Parathyroid adenoma (tissue), 2 donors: ENCODE measurements at regions not wholly inside any gene's neighbourhood (a gene's known extent, or its start where the extent isn't known, plus 50 kb on each side); places are given as distances from the start of the nearest gene placed in this dataset.

Experiments
- H2AFZ ChIP-seq: fragments of 300-600 bp; sonication (generic); one replicate; pipeline ENCODE4 v1.7.0; 2017; ENCODE audit warnings: antibody characterized with exemption, mild to moderate bottlenecking
- H3K27ac ChIP-seq: fragments of 300-600 bp; sonication (generic); one replicate; pipeline ENCODE4 v1.7.0; 2017
- H3K27me3 ChIP-seq: fragments of 300-600 bp; sonication (generic); one replicate; pipeline ENCODE4 v1.7.0; 2017; ENCODE audit warnings: low read length; ENCODE audit not compliant: control insufficient read depth, insufficient read depth
- H3K36me3 ChIP-seq: fragments of 300-600 bp; sonication (generic); one replicate; pipeline ENCODE4 v1.7.0; 2017; ENCODE audit warnings: low read length; ENCODE audit not compliant: control insufficient read depth, insufficient read depth
- H3K4me1 ChIP-seq: fragments of 300-600 bp; sonication (generic); one replicate; pipeline ENCODE4 v1.7.0; 2017; ENCODE audit warnings: control low read depth
- H3K4me2 ChIP-seq: fragments of 300-600 bp; sonication (generic); one replicate; pipeline ENCODE4 v1.7.0; 2017; ENCODE audit warnings: low read length
- H3K4me3 ChIP-seq: fragments of 300-600 bp; sonication (generic); one replicate; pipeline ENCODE4 v1.7.0; 2017; ENCODE audit warnings: low read depth, low read length
- H3K79me2 ChIP-seq: fragments of 300-600 bp; sonication (generic); one replicate; pipeline ENCODE4 v1.7.0; 2017; ENCODE audit warnings: control low read depth
- H3K9ac ChIP-seq: fragments of 300-600 bp; sonication (generic); one replicate; pipeline ENCODE4 v1.7.0; 2017; ENCODE audit warnings: mild to moderate bottlenecking
- H3K9me3 ChIP-seq: fragments of 300-600 bp; sonication (generic); one replicate; pipeline ENCODE4 v1.7.0; 2017; ENCODE audit warnings: low read length; ENCODE audit not compliant: control insufficient read depth
- TF ChIP-seq, protein P1 (sequence below): fragments of 300-600 bp; sonication (generic); IDR thresholded peaks from one replicate; pipeline ENCODE4 v1.7.0; 2017; ENCODE audit warnings: antibody characterized with exemption, mild to moderate bottlenecking
- donor health status: primary hyperparathyroidism.

DNA sequence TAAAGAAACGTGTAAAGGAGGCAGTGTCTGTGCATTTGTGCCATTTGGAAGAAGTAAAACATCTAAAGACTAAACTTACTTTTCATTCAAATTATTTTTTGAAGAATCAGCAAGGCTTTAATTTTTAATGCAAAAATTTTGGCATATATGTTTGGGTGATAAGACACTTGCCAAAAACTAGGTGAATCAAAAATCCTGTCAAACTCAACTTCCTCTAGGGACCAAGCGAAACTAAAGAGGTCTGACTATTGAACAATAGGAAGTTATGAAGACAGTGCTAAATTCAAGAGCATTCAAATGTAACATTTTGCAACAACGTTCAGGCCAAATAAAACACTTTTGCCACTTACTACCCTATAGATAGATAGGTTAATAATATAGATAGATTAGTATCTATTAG is 306.1 kb downstream of the NOL4 start:
- H3K27me3 ChIP-seq = no peaks in the 10 kb centered on the region
- TF ChIP-seq, protein P1, sequence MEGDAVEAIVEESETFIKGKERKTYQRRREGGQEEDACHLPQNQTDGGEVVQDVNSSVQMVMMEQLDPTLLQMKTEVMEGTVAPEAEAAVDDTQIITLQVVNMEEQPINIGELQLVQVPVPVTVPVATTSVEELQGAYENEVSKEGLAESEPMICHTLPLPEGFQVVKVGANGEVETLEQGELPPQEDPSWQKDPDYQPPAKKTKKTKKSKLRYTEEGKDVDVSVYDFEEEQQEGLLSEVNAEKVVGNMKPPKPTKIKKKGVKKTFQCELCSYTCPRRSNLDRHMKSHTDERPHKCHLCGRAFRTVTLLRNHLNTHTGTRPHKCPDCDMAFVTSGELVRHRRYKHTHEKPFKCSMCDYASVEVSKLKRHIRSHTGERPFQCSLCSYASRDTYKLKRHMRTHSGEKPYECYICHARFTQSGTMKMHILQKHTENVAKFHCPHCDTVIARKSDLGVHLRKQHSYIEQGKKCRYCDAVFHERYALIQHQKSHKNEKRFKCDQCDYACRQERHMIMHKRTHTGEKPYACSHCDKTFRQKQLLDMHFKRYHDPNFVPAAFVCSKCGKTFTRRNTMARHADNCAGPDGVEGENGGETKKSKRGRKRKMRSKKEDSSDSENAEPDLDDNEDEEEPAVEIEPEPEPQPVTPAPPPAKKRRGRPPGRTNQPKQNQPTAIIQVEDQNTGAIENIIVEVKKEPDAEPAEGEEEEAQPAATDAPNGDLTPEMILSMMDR = no peak
- H3K27ac ChIP-seq = no peak overlapping the region
- H3K9ac ChIP-seq = no peak overlapping the region
- no peaks in the 10 kb centered on the region for H3K36me3 ChIP-seq
- H3K4me1 ChIP-seq = no peaks in the 10 kb centered on the region
- H3K9me3 ChIP-seq = no peaks in the 10 kb centered on the region
- H2AFZ ChIP-seq = no peak overlapping the region
- no peak overlapping the region for H3K4me2 ChIP-seq
- H3K79me2 ChIP-seq = no peaks in the 10 kb centered on the region
- no peak overlapping the region for H3K4me3 ChIP-seq

DNA sequence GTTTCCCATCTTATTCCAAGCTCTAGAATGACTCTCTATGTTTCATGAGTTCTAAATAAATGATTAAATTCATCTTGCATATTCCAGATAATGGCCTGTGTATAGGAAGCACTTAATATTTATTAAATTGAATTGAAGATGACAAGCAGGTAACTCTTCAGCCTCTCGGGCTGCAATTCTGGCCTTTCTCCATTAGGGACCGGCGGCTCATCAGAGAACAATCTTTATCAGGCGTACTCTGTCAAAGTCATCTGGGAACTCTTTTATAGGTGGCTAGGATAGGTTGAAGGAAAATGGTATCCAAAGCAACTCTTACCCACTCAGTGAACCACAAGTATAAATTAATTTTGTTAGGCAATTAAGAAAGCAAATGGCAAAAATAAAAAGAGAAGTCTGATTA is 308.5 kb downstream of the NOL4 start:
- H3K27ac ChIP-seq = no peak overlapping the region
- TF ChIP-seq, protein P1 = no peak
- H3K79me2 ChIP-seq = no peaks in the 10 kb centered on the region
- H3K4me2 ChIP-seq = no peak overlapping the region
- H3K9ac ChIP-seq = no peak overlapping the region
- no peaks in the 10 kb centered on the region for H3K4me1 ChIP-seq
- no peak overlapping the region for H3K4me3 ChIP-seq
- no peaks in the 10 kb centered on the region for H3K27me3 ChIP-seq
- H2AFZ ChIP-seq = no peak overlapping the region
- H3K36me3 ChIP-seq = no peaks in the 10 kb centered on the region
- H3K9me3 ChIP-seq = no peaks in the 10 kb centered on the region

DNA sequence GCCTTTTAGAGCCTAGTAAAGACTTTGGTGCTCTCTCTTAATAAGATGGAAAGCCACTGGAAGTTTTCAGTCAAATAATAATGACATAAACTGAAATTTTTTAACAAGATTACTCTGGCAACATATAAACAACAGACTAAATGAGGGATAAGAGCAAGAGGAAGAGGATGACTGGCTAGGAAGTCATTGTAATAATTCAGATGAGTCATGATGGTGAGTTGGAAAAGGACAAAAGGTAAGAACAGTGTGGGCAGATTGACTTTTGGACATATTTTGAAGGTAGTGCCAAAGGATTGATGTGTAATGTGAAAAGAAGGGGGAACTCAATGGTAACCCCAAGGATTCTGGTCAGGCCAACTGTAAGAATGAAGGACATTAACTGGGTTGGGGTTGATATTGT is 310.3 kb downstream of the NOL4 start:
- Histone ChIP-seq H3K4me3 (no peak overlapping the region), H3K27me3 (no peaks in the 10 kb centered on the region), H3K4me1 (no peaks in the 10 kb centered on the region), H3K9ac (no peak overlapping the region), H3K27ac (no peak overlapping the region), H3K4me2 (no peak overlapping the region), H2AFZ (no peak overlapping the region), H3K36me3 (no peaks in the 10 kb centered on the region), H3K9me3 (no peaks in the 10 kb centered on the region), H3K79me2 (no peaks in the 10 kb centered on the region)
- TF ChIP-seq, protein P1 = no peak

DNA sequence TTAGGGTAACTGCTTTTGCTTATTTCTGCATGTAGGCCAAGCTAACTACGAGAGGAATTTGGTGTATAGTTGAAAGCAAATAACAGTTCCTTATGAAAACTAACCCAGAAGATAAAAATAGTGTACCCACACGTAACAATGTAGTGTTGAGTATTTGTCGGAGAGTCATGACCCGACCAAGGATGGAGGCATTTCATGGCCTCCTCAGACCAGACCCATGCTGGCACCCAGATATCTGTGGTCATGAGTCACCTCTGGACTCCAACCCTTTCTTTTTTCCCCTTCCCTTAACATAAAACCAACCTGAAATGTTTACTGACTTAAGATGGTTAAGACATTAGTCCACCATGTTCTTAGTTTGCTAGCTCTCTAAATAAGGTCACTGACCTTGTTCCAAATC is 318.7 kb downstream of the NOL4 start:
- Histone ChIP-seq H3K4me3 (no peak overlapping the region), H3K27me3 (no peaks in the 10 kb centered on the region)

More for the DNA sequence above, 318.7 kb downstream of the NOL4 start:
- no peaks in the 10 kb centered on the region for H3K4me1 ChIP-seq
- no peak overlapping the region for H3K27ac ChIP-seq
- H3K9ac ChIP-seq = no peak overlapping the region
- H3K79me2 ChIP-seq = no peaks in the 10 kb centered on the region
- no peaks in the 10 kb centered on the region for H3K9me3 ChIP-seq
- H2AFZ ChIP-seq = no peak overlapping the region
- no peaks in the 10 kb centered on the region for H3K36me3 ChIP-seq
- H3K4me2 ChIP-seq = no peak overlapping the region
- TF ChIP-seq, protein P1 = no peak
